Keratinocyte (primary cell): ENCODE measurements at regions not wholly inside any gene's neighbourhood (a gene's known extent, or its start where the extent isn't known, plus 50 kb on each side); places are given as distances from the start of the nearest gene placed in this dataset.

ENCODE experiments used
- DNase-seq: peaks from one replicate; pipeline ENCODE4 v3.0.0-alpha.2; 2011; ENCODE audit warnings: low read depth, missing footprints, low spot score
- FAIRE-seq: peaks from 2 replicates; lab custom pipeline; 2011; peaks lifted over from hg19 to GRCh38; lab: Jason Lieb, UNC
- H2AFZ ChIP-seq: 2 replicates; pipeline ENCODE4 v1.6.0; 2012; ENCODE audit warnings: low read length, control low read depth, inconsistent platforms; ENCODE audit not compliant: control insufficient read depth
- H3K27ac ChIP-seq: 2 replicates; pipeline ENCODE4 v1.5.1; 2011; ENCODE audit warnings: low read length; ENCODE audit not compliant: control insufficient read depth, insufficient read depth
- H3K27me3 ChIP-seq: 3 replicates; pipeline ENCODE4 v1.6.0; 2011; ENCODE audit warnings: low read length; ENCODE audit not compliant: control insufficient read depth, insufficient read depth; ENCODE audit errors: extremely low read depth
- H3K36me3 ChIP-seq, 2 experiments: 2 replicates in 1 of 2; 3 replicates in 1 of 2; pipeline ENCODE4 v1.5.1; 2011; ENCODE audit warnings: low read length in 2 of 2, mild to moderate bottlenecking in 1 of 2; ENCODE audit not compliant: control insufficient read depth in 2 of 2, insufficient read depth in 2 of 2; ENCODE audit errors: extremely low read depth in 1 of 2
- H3K4me1 ChIP-seq: 3 replicates; pipeline ENCODE4 v1.5.1; 2011; ENCODE audit warnings: low read length; ENCODE audit not compliant: control insufficient read depth, insufficient read depth; ENCODE audit errors: extremely low read depth
- H3K4me2 ChIP-seq: 3 replicates; pipeline ENCODE4 v1.6.0; 2011; ENCODE audit warnings: low read depth, low read length; ENCODE audit not compliant: control insufficient read depth, insufficient read depth; ENCODE audit errors: extremely low read depth
- H3K4me3 ChIP-seq, 3 experiments: fragments of 200-600 bp in 1 of 3; sonication (generic) in 1 of 3; 2 replicates in 2 of 3; 3 replicates in 1 of 3; pipeline ENCODE4 v1.5.1; 2011 to 2016; ENCODE audit warnings: low read length in 3 of 3, mild to moderate bottlenecking in 3 of 3, control low read depth in 2 of 3, inconsistent platforms in 1 of 3, low read depth in 1 of 3, mixed read lengths in 1 of 3, mixed run types in 1 of 3, moderate library complexity in 1 of 3; ENCODE audit not compliant: control insufficient read depth in 2 of 3, insufficient read depth in 2 of 3; ENCODE audit errors: extremely low read depth in 1 of 3
- H3K79me2 ChIP-seq: 2 replicates; pipeline ENCODE4 v1.6.0; 2012; ENCODE audit warnings: low read length; ENCODE audit not compliant: control insufficient read depth, insufficient read depth
- H3K9ac ChIP-seq: 3 replicates; pipeline ENCODE4 v1.6.0; 2011; ENCODE audit warnings: low read length; ENCODE audit not compliant: control insufficient read depth, insufficient read depth; ENCODE audit errors: extremely low read depth
- H3K9me1 ChIP-seq: 3 replicates; pipeline ENCODE4 v1.6.0; 2011; ENCODE audit warnings: low read length; ENCODE audit not compliant: control insufficient read depth, insufficient read depth; ENCODE audit errors: extremely low read depth
- H3K9me3 ChIP-seq: 2 replicates; pipeline ENCODE4 v1.5.1; 2012; ENCODE audit warnings: low read depth, low read length; ENCODE audit not compliant: control insufficient read depth
- H4K20me1 ChIP-seq: 3 replicates; pipeline ENCODE4 v1.6.0; 2011; ENCODE audit warnings: low read length; ENCODE audit not compliant: control insufficient read depth, insufficient read depth; ENCODE audit errors: extremely low read depth
- CTCF ChIP-seq, 3 experiments: IDR thresholded peaks in 1 of 3; conservative IDR thresholded peaks in 1 of 3; optimal IDR thresholded peaks in 1 of 3; 2 replicates in 2 of 3; 3 replicates in 1 of 3; pipeline versions ENCODE3 to v1.5.1; 2011; ENCODE audit warnings: low read length in 3 of 3, mild to moderate bottlenecking in 3 of 3, moderate library complexity in 2 of 3, control low read depth in 1 of 3, inconsistent platforms in 1 of 3; ENCODE audit not compliant: insufficient read depth in 2 of 3; ENCODE audit errors: extremely low read depth in 1 of 3
- EZH2 ChIP-seq: IDR thresholded peaks from one replicate; pipeline ENCODE4 v1.6.1; 2012; ENCODE audit warnings: inconsistent platforms, mild to moderate bottlenecking, low read length, moderate library complexity
- dilution Hi-C: fragments of 300-500 bp; cut with MboI; formaldehyde crosslinking; loops from one replicate; pipeline ENCODE4 v1.7.0; 2020; ENCODE audit warnings: low sequenced_read_pairs; ENCODE audit not compliant: extremely low pct_ligation_motif_present

GRCh38 chr5:90223756-90224155 is 185.8 kb downstream of the CETN3 start:
- Histone ChIP-seq H3K79me2 (no peaks in the 10 kb centered on the region), H3K27me3 (no peaks in the 10 kb centered on the region), H3K4me2 (no peak overlapping the region), H3K4me3 (no peak overlapping the region), H3K9me3 (no peaks in the 10 kb centered on the region), H3K4me1 (no peaks in the 10 kb centered on the region), H3K9me1 (no peaks in the 10 kb centered on the region), H2AFZ (no peak overlapping the region), H3K27ac (no peak overlapping the region), H3K36me3 (no peaks in the 10 kb centered on the region), H3K9ac (no peak overlapping the region), H4K20me1 (no peaks in the 10 kb centered on the region)
- no peak for TF ChIP-seq CTCF (optimal IDR thresholded peaks at IDR 0.05 in 1 of 3, IDR thresholded peaks at IDR 0.05 in 1 of 3, conservative IDR thresholded peaks at IDR 0.05 in 1 of 3; ENCODE audit: extremely low read depth in 1 of 3, insufficient read depth in 2 of 3, low read length in 3 of 3)
- TF ChIP-seq EZH2 = no peak
- FAIRE-seq (no peak), DNase-seq (no peak)
- dilution Hi-C loops = no loop called here

GRCh38 chr5:90221951-90222350 is 187.6 kb downstream of the CETN3 start:
- H3K36me3 ChIP-seq = no peaks in the 10 kb centered on the region
- no peak for TF ChIP-seq EZH2
- no peak for TF ChIP-seq CTCF (optimal IDR thresholded peaks at IDR 0.05 in 1 of 3, IDR thresholded peaks at IDR 0.05 in 1 of 3, conservative IDR thresholded peaks at IDR 0.05 in 1 of 3; ENCODE audit: extremely low read depth in 1 of 3, insufficient read depth in 2 of 3, low read length in 3 of 3)
- H3K9me3 ChIP-seq = no peaks in the 10 kb centered on the region
- no peaks in the 10 kb centered on the region for H3K79me2 ChIP-seq
- DNase-seq (no peak), FAIRE-seq (no peak)
- no peak overlapping the region for H2AFZ ChIP-seq
- H3K9me1 ChIP-seq = no peaks in the 10 kb centered on the region
- no peaks in the 10 kb centered on the region for H4K20me1 ChIP-seq
- H3K4me3 ChIP-seq = no peak overlapping the region
- H3K27me3 ChIP-seq = no peaks in the 10 kb centered on the region
- dilution Hi-C loops = no loop called here
- no peaks in the 10 kb centered on the region for H3K4me1 ChIP-seq
- H3K9ac ChIP-seq = no peak overlapping the region
- no peak overlapping the region for H3K27ac ChIP-seq
- no peak overlapping the region for H3K4me2 ChIP-seq
